DND-41 (cell line): ENCODE measurements at regions not wholly inside any gene's neighbourhood (a gene's known extent, or its start where the extent isn't known, plus 50 kb on each side); places are given as distances from the start of the nearest gene placed in this dataset.

Source experiments
- ATAC-seq: fragments of 200-7000 bp; cut with Tn5 transposase; 3 replicates; pipeline ENCODE4 v1.9.1; 2021; ENCODE audit warnings: low read depth; ENCODE audit not compliant: insufficient read depth
- DNase-seq: peaks from one replicate; pipeline ENCODE4 v3.0.0-alpha.2; 2020
- H2AFZ ChIP-seq: 2 replicates; pipeline ENCODE4 v1.6.0; 2012; ENCODE audit warnings: low read depth, low read length
- H3K27ac ChIP-seq: 2 replicates; pipeline ENCODE4 v1.5.1; 2012; ENCODE audit warnings: low read length, inconsistent platforms
- H3K27me3 ChIP-seq: fragments of 200-600 bp; sonication (generic); 2 replicates; pipeline ENCODE4 v1.6.0; 2012; ENCODE audit warnings: low read length, mild to moderate bottlenecking, inconsistent platforms; ENCODE audit not compliant: insufficient read depth, poor library complexity
- H3K36me3 ChIP-seq: 2 replicates; pipeline ENCODE4 v1.5.1; 2012; ENCODE audit warnings: low read length, inconsistent platforms; ENCODE audit not compliant: insufficient read depth
- H3K4me1 ChIP-seq: 2 replicates; pipeline ENCODE4 v1.5.1; 2012; ENCODE audit warnings: mild to moderate bottlenecking, low read length; ENCODE audit not compliant: insufficient read depth
- H3K4me2 ChIP-seq: 2 replicates; pipeline ENCODE4 v1.6.0; 2012; ENCODE audit warnings: mild to moderate bottlenecking, moderate library complexity, low read length, inconsistent platforms; ENCODE audit not compliant: insufficient read depth
- H3K4me3 ChIP-seq, 2 experiments: fragments of 200-600 bp in 1 of 2; shearing (Covaris generic) in 1 of 2; 2 replicates each; pipeline ENCODE4 v1.5.1; 2012 to 2016; ENCODE audit warnings: inconsistent platforms in 2 of 2, low read length in 2 of 2, mild to moderate bottlenecking in 2 of 2, low read depth in 1 of 2, moderate library complexity in 1 of 2
- H3K79me2 ChIP-seq: 2 replicates; pipeline ENCODE4 v1.6.0; 2012; ENCODE audit warnings: low read length, inconsistent platforms; ENCODE audit not compliant: insufficient read depth
- H3K9ac ChIP-seq: 2 replicates; pipeline ENCODE4 v1.6.0; 2012; ENCODE audit warnings: low read depth, mild to moderate bottlenecking, inconsistent platforms, low read length, moderate library complexity
- H3K9me3 ChIP-seq: 2 replicates; pipeline ENCODE4 v1.5.1; 2012; ENCODE audit warnings: low read length, moderate library complexity, mild to moderate bottlenecking, inconsistent platforms; ENCODE audit not compliant: insufficient read depth, severe bottlenecking
- H4K20me1 ChIP-seq: 2 replicates; pipeline ENCODE4 v1.6.0; 2012; ENCODE audit warnings: low read length; ENCODE audit not compliant: insufficient read depth
- CTCF ChIP-seq: IDR thresholded peaks from 2 replicates; pipeline ENCODE4 v1.5.1; 2012; ENCODE audit warnings: borderline replicate concordance, low read length, moderate library complexity, mild to moderate bottlenecking; ENCODE audit not compliant: poor library complexity, severe bottlenecking; ENCODE audit errors: extremely low read depth
- EZH2 ChIP-seq: IDR thresholded peaks from 3 replicates; pipeline ENCODE4 v1.6.1; 2012; ENCODE audit warnings: borderline replicate concordance, low read depth, mild to moderate bottlenecking, moderate library complexity, low read length, inconsistent platforms; ENCODE audit not compliant: severe bottlenecking

GRCh38 chr3:16052964-16053363 is 121.5 kb upstream of the GALNT15 start:
- H3K4me1 ChIP-seq = 0 out of 2 replicates have a peak, but pooled peaks cover 3% of the 10 kb centered on the region
- no peak overlapping the region for H2AFZ ChIP-seq
- H3K36me3 ChIP-seq = no peaks in the 10 kb centered on the region
- no peaks in the 10 kb centered on the region for H3K79me2 ChIP-seq
- DNase-seq (no peak), ATAC-seq (no peak)
- no peaks in the 10 kb centered on the region for H3K9me3 ChIP-seq
- no peak overlapping the region for H3K4me2 ChIP-seq
- no peaks in the 10 kb centered on the region for H3K27me3 ChIP-seq
- H3K27ac ChIP-seq = no peak overlapping the region
- no peak overlapping the region for H3K4me3 ChIP-seq
- no peak overlapping the region for H3K9ac ChIP-seq
- TF ChIP-seq CTCF (no peak), EZH2 (no peak)
- H4K20me1 ChIP-seq = no peaks in the 10 kb centered on the region

DNA sequence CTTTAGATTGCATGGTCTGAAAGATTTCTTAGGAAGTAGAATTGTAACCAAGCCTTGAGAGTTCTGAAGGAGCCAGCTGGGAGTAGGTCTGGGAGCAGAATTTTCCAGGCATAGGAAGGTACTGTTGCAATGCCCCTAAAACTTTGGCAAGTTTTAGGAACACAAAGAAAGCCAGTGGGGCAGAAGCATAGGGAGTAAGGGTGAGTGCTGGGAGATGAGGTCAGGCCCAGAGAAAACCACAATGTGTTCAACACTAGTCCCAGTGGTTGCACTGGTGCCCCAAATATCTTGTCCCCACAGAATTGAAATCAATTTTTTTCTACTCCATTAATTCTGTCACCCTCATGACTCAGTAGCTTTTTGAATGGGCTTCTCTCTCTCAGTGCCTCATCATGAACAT is 120.7 kb upstream of the GALNT15 start:
- no peak for DNase-seq

GRCh38 chr3:16055606-16056211 is 118.8 kb upstream of the GALNT15 start:
- H3K9me3 ChIP-seq = no peaks in the 10 kb centered on the region

More for the DNA sequence above, 120.7 kb upstream of the GALNT15 start:
- no peaks in the 10 kb centered on the region for H3K27me3 ChIP-seq
- no peaks in the 10 kb centered on the region for H3K4me1 ChIP-seq
- no peaks in the 10 kb centered on the region for H3K36me3 ChIP-seq
- no peak overlapping the region for H3K4me3 ChIP-seq
- H3K27ac ChIP-seq = no peak overlapping the region
- no peak for ATAC-seq
- no peaks in the 10 kb centered on the region for H4K20me1 ChIP-seq
- TF ChIP-seq CTCF (no peak), EZH2 (no peak)
- no peaks in the 10 kb centered on the region for H3K9me3 ChIP-seq
- no peak overlapping the region for H2AFZ ChIP-seq
- no peak overlapping the region for H3K9ac ChIP-seq
- no peak overlapping the region for H3K4me2 ChIP-seq
- H3K79me2 ChIP-seq = no peaks in the 10 kb centered on the region

More at GRCh38 chr3:16055606-16056211, 118.8 kb upstream of the GALNT15 start:
- Histone ChIP-seq H3K4me2 (no peak overlapping the region), H3K9ac (no peak overlapping the region), H3K79me2 (no peaks in the 10 kb centered on the region), H3K4me1 (no peaks in the 10 kb centered on the region), H3K27ac (no peak overlapping the region), H4K20me1 (no peaks in the 10 kb centered on the region), H3K4me3 (no peak overlapping the region), H2AFZ (no peak overlapping the region), H3K36me3 (no peaks in the 10 kb centered on the region), H3K27me3 (no peaks in the 10 kb centered on the region)
- DNase-seq (no peak), ATAC-seq (no peak)
- no peak for TF ChIP-seq EZH2
- TF ChIP-seq CTCF = no peak
